HEK293 (cell line): ENCODE measurements at regions not wholly inside any gene's neighbourhood (a gene's known extent, or its start where the extent isn't known, plus 50 kb on each side); places are given as distances from the start of the nearest gene placed in this dataset.

Experiments used
- CTCF ChIA-PET: fragments of 350-600 bp; formaldehyde crosslinking; extraction: SDS; loops from one replicate; lab custom pipeline; 2021; ENCODE audit warnings: antibody characterized with exemption; lab: Yijun Ruan, JAX
- POLR2A ChIA-PET: fragments of 300-600 bp; formaldehyde crosslinking; extraction: SDS; loops from one replicate; lab custom pipeline; 2020; ENCODE audit warnings: antibody characterized with exemption, inconsistent platforms; lab: Yijun Ruan, JAX
- H3K27ac ChIP-seq: fragments of 200-500 bp; sonication (Bioruptor generic); 2 replicates; pipeline ENCODE4 v1.5.1; 2014; ENCODE audit warnings: low read depth, low read length, control low read depth, inconsistent platforms; ENCODE audit errors: extremely low read depth
- H3K36me3 ChIP-seq, 2 experiments: fragments of 200-500 bp in 1 of 2; sonication (Bioruptor generic) in 1 of 2; 1 replicate in 1 of 2; 2 replicates in 1 of 2; pipeline ENCODE4 v1.5.1; 2014 to 2017; ENCODE audit warnings: inconsistent platforms in 2 of 2, low read length in 2 of 2; ENCODE audit not compliant: control insufficient read depth in 2 of 2, insufficient read depth in 1 of 2
- H3K4me1 ChIP-seq: fragments of 200-500 bp; sonication (Bioruptor generic); 2 replicates; pipeline ENCODE4 v1.5.1; 2014; ENCODE audit warnings: mild to moderate bottlenecking, low read length, inconsistent platforms; ENCODE audit not compliant: control insufficient read depth, insufficient read depth
- H3K4me3 ChIP-seq: 2 replicates; pipeline ENCODE4 v1.5.1; 2011; ENCODE audit warnings: low read depth, mild to moderate bottlenecking, control low read depth, low read length, moderate library complexity
- H3K9me3 ChIP-seq: fragments of 200-500 bp; sonication (Bioruptor generic); 2 replicates; pipeline ENCODE4 v1.5.1; 2014; ENCODE audit warnings: low read depth, low read length, inconsistent platforms; ENCODE audit not compliant: control insufficient read depth, insufficient read depth
- EGR2 ChIP-seq: fragments of 450-650 bp; formaldehyde crosslinking; IDR thresholded peaks from 2 replicates; pipeline ENCODE4 v1.5.1; 2016; ENCODE audit warnings: low read depth, missing biosample characterization, missing genetic modification characterization
- PRDM4 ChIP-seq: fragments of 450-650 bp; formaldehyde crosslinking; IDR thresholded peaks from 2 replicates; pipeline ENCODE4 v1.5.1; 2017; ENCODE audit warnings: missing biosample characterization, missing genetic modification characterization
- REST ChIP-seq: fragments of 450-650 bp; formaldehyde crosslinking; IDR thresholded peaks from 2 replicates; pipeline ENCODE4 v1.5.1; 2016; ENCODE audit warnings: missing biosample characterization, missing genetic modification characterization
- ZBTB11 ChIP-seq: fragments of 450-650 bp; formaldehyde crosslinking; conservative IDR thresholded peaks from 2 replicates; pipeline ENCODE4 v1.5.1; 2016; ENCODE audit warnings: low read depth, missing biosample characterization, missing genetic modification characterization
- ZBTB20 ChIP-seq: fragments of 450-650 bp; formaldehyde crosslinking; IDR thresholded peaks from 2 replicates; pipeline ENCODE4 v1.5.1; 2016; ENCODE audit warnings: missing biosample characterization, missing genetic modification characterization
- ZBTB48 ChIP-seq: fragments of 450-650 bp; formaldehyde crosslinking; IDR thresholded peaks from 2 replicates; pipeline ENCODE4 v1.5.1; 2016; ENCODE audit warnings: missing biosample characterization, missing genetic modification characterization
- ZBTB49 ChIP-seq: fragments of 450-650 bp; formaldehyde crosslinking; IDR thresholded peaks from 2 replicates; pipeline ENCODE4 v1.5.1; 2016; ENCODE audit warnings: missing biosample characterization, missing genetic modification characterization, low read depth
- ZFHX2 ChIP-seq: fragments of 450-650 bp; formaldehyde crosslinking; conservative IDR thresholded peaks from 2 replicates; pipeline ENCODE4 v1.5.1; 2016; ENCODE audit warnings: missing biosample characterization, missing genetic modification characterization
- ZNF112 ChIP-seq: fragments of 450-650 bp; formaldehyde crosslinking; IDR thresholded peaks from 2 replicates; pipeline ENCODE4 v1.5.0; 2017; ENCODE audit warnings: missing biosample characterization, missing genetic modification characterization
- ZNF138 ChIP-seq: fragments of 450-650 bp; formaldehyde crosslinking; IDR thresholded peaks from 2 replicates; pipeline ENCODE4 v1.5.1; 2016; ENCODE audit warnings: missing biosample characterization, missing genetic modification characterization, borderline replicate concordance
- ZNF18 ChIP-seq: fragments of 450-650 bp; formaldehyde crosslinking; IDR thresholded peaks from 2 replicates; pipeline ENCODE4 v1.5.1; 2016; ENCODE audit warnings: missing biosample characterization, missing genetic modification characterization
- ZNF2 ChIP-seq: fragments of 450-650 bp; formaldehyde crosslinking; IDR thresholded peaks from 2 replicates; pipeline ENCODE4 v1.5.1; 2016; ENCODE audit warnings: missing biosample characterization, missing genetic modification characterization
- ZNF23 ChIP-seq: fragments of 450-650 bp; formaldehyde crosslinking; IDR thresholded peaks from 2 replicates; pipeline ENCODE4 v1.5.1; 2016; ENCODE audit warnings: missing biosample characterization, missing genetic modification characterization, borderline replicate concordance
- ZNF280D ChIP-seq: fragments of 450-650 bp; formaldehyde crosslinking; IDR thresholded peaks from 2 replicates; pipeline ENCODE4 v1.5.1; 2016; ENCODE audit warnings: missing biosample characterization, missing genetic modification characterization
- ZNF76 ChIP-seq: fragments of 450-650 bp; formaldehyde crosslinking; IDR thresholded peaks from 2 replicates; pipeline ENCODE4; 2016; ENCODE audit warnings: low read depth, missing biosample characterization, missing genetic modification characterization, borderline replicate concordance

- Histone ChIP-seq H3K4me3 (no peak overlapping the region), H3K27ac (no peak overlapping the region)
- CTCF ChIA-PET, result interaction anchor here (0.9 kb wide), 1 partner anchor 15 kb away, joined by 3 read pairs; no protein-coding TSS in a partner anchor
- TF ChIP-seq PRDM4 (tag by site-specific recombination) (no peak), ZNF280D (tag by site-specific recombination) (no peak), ZFHX2 (tag by site-specific recombination) (peak; percentile 50), ZBTB48 (tag by site-specific recombination) (no peak), ZBTB20 (tag by site-specific recombination) (peak; percentile 30; the same call in 1 of the 2 replicates), EGR2 (tag by site-specific recombination) (peak; percentile 40)
- TF ChIP-seq, all 188 proteins: peak for 3
- Histone ChIP-seq H3K4me1 (peaks cover 2% of the 10 kb centered on the region; the same call in 1 of the 2 replicates), H3K9me3 (no peaks in the 10 kb centered on the region), H3K36me3 (no peaks in the 10 kb centered on the region)
- POLR2A ChIA-PET, result no interaction called here
Measured at GRCh38 chr7:33742521-33742920, 162.8 kb upstream of the BMPER start.

- Histone ChIP-seq H3K4me1 (peaks cover 2% of the 10 kb centered on the region; the same call in 1 of the 2 replicates), H3K27ac (no peak overlapping the region), H3K36me3 (no peaks in the 10 kb centered on the region), H3K9me3 (no peaks in the 10 kb centered on the region), H3K4me3 (no peak overlapping the region)
- ChIA-PET CTCF (interaction anchor here (0.6 to 1.2 kb wide), 8 partner anchors 12 to 499 kb away, joined by 3 to 5 read pairs (median 4); no protein-coding TSS in a partner anchor), POLR2A (no interaction called here)
- TF ChIP-seq ZNF18 (tag by site-specific recombination) (no peak), ZNF112 (tag by site-specific recombination) (no peak), ZNF23 (tag by site-specific recombination) (no peak), REST (tag by site-specific recombination) (no peak), ZNF138 (tag by site-specific recombination) (no peak), ZNF2 (tag by site-specific recombination) (no peak), ZNF76 (no peak), ZBTB49 (tag by site-specific recombination) (no peak), ZBTB11 (tag by site-specific recombination) (no peak)
Measured at GRCh38 chr7:33742999-33743587, 162.2 kb upstream of the BMPER start.
